Trophoblast cell (in vitro differentiated cells and primary cell): ENCODE measurements at regions not wholly inside any gene's neighbourhood (a gene's known extent, or its start where the extent isn't known, plus 50 kb on each side); places are given as distances from the start of the nearest gene placed in this dataset.

Experiments used
- DNase-seq, 2 donors: peaks; one replicate each; pipeline ENCODE4 v3.0.0-alpha.2; 2016
- H2AFZ ChIP-seq: 2 replicates; pipeline ENCODE4 v1.6.1; 2013; ENCODE audit warnings: low read length, moderate library complexity, mild to moderate bottlenecking; ENCODE audit not compliant: insufficient read depth, poor library complexity
- H2AK5ac ChIP-seq: 2 replicates; pipeline ENCODE4 v1.6.1; 2013; ENCODE audit warnings: mild to moderate bottlenecking, low read length
- H2BK120ac ChIP-seq: 2 replicates; pipeline ENCODE4 v1.6.1; 2013; ENCODE audit warnings: low read length, mild to moderate bottlenecking, moderate library complexity; ENCODE audit not compliant: insufficient read depth, poor library complexity
- H2BK12ac ChIP-seq: 2 replicates; pipeline ENCODE4 v1.6.1; 2013; ENCODE audit warnings: mild to moderate bottlenecking, low read length, moderate library complexity
- H2BK5ac ChIP-seq: 2 replicates; pipeline ENCODE4 v1.6.1; 2013; ENCODE audit warnings: low read length, low read depth, moderate library complexity, mild to moderate bottlenecking; ENCODE audit not compliant: poor library complexity
- H3K14ac ChIP-seq: 2 replicates; pipeline ENCODE4 v1.6.1; 2013; ENCODE audit warnings: mild to moderate bottlenecking, low read length
- H3K18ac ChIP-seq: 2 replicates; pipeline ENCODE4 v1.6.1; 2013; ENCODE audit warnings: mild to moderate bottlenecking, low read length
- H3K23ac ChIP-seq: 2 replicates; pipeline ENCODE4 v1.6.1; 2013; ENCODE audit warnings: low read length
- H3K27ac ChIP-seq: 2 replicates; pipeline ENCODE4 v1.5.1; 2013; ENCODE audit warnings: low read depth, mild to moderate bottlenecking, inconsistent platforms, low read length, moderate library complexity
- H3K27me3 ChIP-seq: 2 replicates; pipeline ENCODE4 v1.6.1; 2013; ENCODE audit warnings: inconsistent platforms, mild to moderate bottlenecking, low read length, moderate library complexity; ENCODE audit not compliant: insufficient read depth
- H3K36me3 ChIP-seq, 2 experiments: 1 replicate in 1 of 2; 2 replicates in 1 of 2; pipeline ENCODE4 v1.6.1; 2013; ENCODE audit warnings: low read length in 2 of 2, mild to moderate bottlenecking in 2 of 2, moderate library complexity in 1 of 2; ENCODE audit not compliant: insufficient read depth in 2 of 2, control insufficient read depth in 1 of 2
- H3K4ac ChIP-seq: 2 replicates; pipeline ENCODE4 v1.6.1; 2013; ENCODE audit warnings: low read depth, mild to moderate bottlenecking, low read length, moderate library complexity
- H3K4me1 ChIP-seq, 2 experiments: 1 replicate in 1 of 2; 2 replicates in 1 of 2; pipeline ENCODE4 v1.6.1; 2013; ENCODE audit warnings: low read length in 2 of 2, mild to moderate bottlenecking in 2 of 2, moderate library complexity in 1 of 2; ENCODE audit not compliant: insufficient read depth in 2 of 2, control insufficient read depth in 1 of 2
- H3K4me2 ChIP-seq: 2 replicates; pipeline ENCODE4 v1.6.1; 2013; ENCODE audit warnings: inconsistent platforms, mild to moderate bottlenecking, low read length, moderate library complexity
- H3K4me3 ChIP-seq: 2 replicates; pipeline ENCODE4 v1.5.1; 2013; ENCODE audit warnings: mild to moderate bottlenecking, low read depth, low read length, inconsistent platforms
- H3K79me1 ChIP-seq: one replicate; pipeline ENCODE4 v1.6.1; 2013; ENCODE audit warnings: low read length
- H3K79me2 ChIP-seq: 2 replicates; pipeline ENCODE4 v1.6.1; 2013; ENCODE audit warnings: low read length, mild to moderate bottlenecking; ENCODE audit not compliant: control insufficient read depth, insufficient read depth, poor library complexity
- H3K9ac ChIP-seq: 2 replicates; pipeline ENCODE4 v1.6.1; 2013; ENCODE audit warnings: mild to moderate bottlenecking, low read length
- H3K9me3 ChIP-seq: 2 replicates; pipeline ENCODE4 v1.6.1; 2013; ENCODE audit warnings: low read depth, mild to moderate bottlenecking, control low read depth, inconsistent platforms, low read length; ENCODE audit not compliant: insufficient read depth
- H4K12ac ChIP-seq: 2 replicates; pipeline ENCODE4 v1.6.1; 2013; ENCODE audit warnings: low read depth, mild to moderate bottlenecking, low read length, moderate library complexity
- H4K8ac ChIP-seq: 2 replicates; pipeline ENCODE4 v1.6.1; 2013; ENCODE audit warnings: low read depth, mild to moderate bottlenecking, low read length, moderate library complexity
- H4K91ac ChIP-seq: one replicate; pipeline ENCODE4 v1.6.1; 2013; ENCODE audit warnings: low read depth, mild to moderate bottlenecking, low read length, moderate library complexity
- WGBS: extraction: QIAGEN DNeasy Blood & Tissue Kit; methylation state at CpG from one replicate; pipeline ENCODE4 v1.1.7; 2013; ENCODE audit warnings: missing lambda C conversion rate; ENCODE audit not compliant: insufficient read length, insufficient coverage; ENCODE audit errors: extremely low coverage; 5-methylcytosine and 5-hydroxymethylcytosine counted together

GRCh38 chr15:70334286-70334685 is 236.6 kb upstream of the TLE3 start:
- no CpG with 5 or more reads among the region's 5 CpGs for whole genome bisulfite sequencing
- Histone ChIP-seq H3K4me1 (peaks cover 5 to 10% of the 10 kb centered on the region in 2 experiments), H3K9me3 (no peaks in the 10 kb centered on the region), H4K8ac (no peak overlapping the region), H3K4me2 (no peak overlapping the region), H2BK5ac (no peak overlapping the region), H2AK5ac (no peak overlapping the region), H3K14ac (no peak overlapping the region), H3K79me2 (no peaks in the 10 kb centered on the region), H2BK120ac (no peak overlapping the region), H3K4ac (no peak overlapping the region), H3K18ac (no peak overlapping the region), H4K91ac (no peak overlapping the region), H3K23ac (no peak overlapping the region), H3K9ac (no peak overlapping the region), H2BK12ac (no peak overlapping the region), H2AFZ (no peak overlapping the region), H3K79me1 (peaks cover 1% of the 10 kb centered on the region), H3K27me3 (no peaks in the 10 kb centered on the region), H4K12ac (no peak overlapping the region), H3K4me3 (no peak overlapping the region), H3K36me3 (no peaks in the 10 kb centered on the region), H3K27ac (no peak overlapping the region)
- DNase-seq: no peak

DNA sequence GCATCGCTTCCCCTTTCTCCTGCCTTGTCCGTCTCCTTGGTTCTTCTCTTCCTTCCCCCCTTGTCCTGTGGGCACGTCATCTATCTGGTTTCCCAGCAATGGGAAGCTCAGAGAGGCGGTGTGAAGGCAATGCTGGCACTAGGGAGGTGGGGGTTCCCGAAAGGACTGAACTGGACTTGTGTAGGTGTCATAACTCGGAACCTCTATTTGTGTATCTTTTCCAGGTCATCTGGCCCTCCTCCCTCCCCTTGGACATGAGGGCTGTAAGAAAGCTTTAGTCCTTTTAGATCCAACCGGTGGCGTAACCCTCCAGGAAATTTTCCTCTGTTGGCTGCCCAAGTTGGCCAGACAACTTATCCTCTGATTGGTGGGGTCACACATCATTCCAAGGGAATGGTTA is 231.5 kb upstream of the TLE3 start:
- Histone ChIP-seq H3K4me2 (no peak overlapping the region), H3K18ac (no peak overlapping the region), H3K9ac (no peak overlapping the region), H2BK5ac (no peak overlapping the region), H4K8ac (no peak overlapping the region), H3K9me3 (no peaks in the 10 kb centered on the region), H3K23ac (no peak overlapping the region), H3K27me3 (no peaks in the 10 kb centered on the region), H3K79me1 (peaks cover 8% of the 10 kb centered on the region), H2BK12ac (no peak overlapping the region), H2AK5ac (no peak overlapping the region), H3K4me1 (peaks cover 8 to 16% of the 10 kb centered on the region in 2 experiments), H4K91ac (no peak overlapping the region), H3K36me3 (no peaks in the 10 kb centered on the region), H3K4me3 (no peak overlapping the region), H4K12ac (no peak overlapping the region), H3K27ac (no peak overlapping the region), H3K79me2 (no peaks in the 10 kb centered on the region), H2BK120ac (no peak overlapping the region), H2AFZ (no peak overlapping the region), H3K14ac (no peak overlapping the region), H3K4ac (no peak overlapping the region)
- WGBS: no CpG with 5 or more reads among the region's 8 CpGs
- no peak for DNase-seq

GRCh38 chr15:70328679-70329115 is 231.0 kb upstream of the TLE3 start:
- Histone ChIP-seq H3K9me3 (no peaks in the 10 kb centered on the region), H2AK5ac (no peak overlapping the region), H3K4me3 (no peak overlapping the region), H4K8ac (no peak overlapping the region), H2BK12ac (peak overlapping the region; percentile 15), H3K4me2 (no peak overlapping the region), H3K14ac (no peak overlapping the region), H3K18ac (no peak overlapping the region), H3K23ac (no peak overlapping the region), H3K4me1 (peaks cover 8 to 18% of the 10 kb centered on the region in 2 experiments), H3K36me3 (no peaks in the 10 kb centered on the region), H3K79me1 (peaks cover 8% of the 10 kb centered on the region), H2AFZ (no peak overlapping the region), H3K79me2 (no peaks in the 10 kb centered on the region), H2BK120ac (no peak overlapping the region), H3K4ac (no peak overlapping the region), H4K12ac (no peak overlapping the region), H4K91ac (no peak overlapping the region), H2BK5ac (no peak overlapping the region), H3K27me3 (no peaks in the 10 kb centered on the region), H3K9ac (no peak overlapping the region), H3K27ac (no peak overlapping the region)
- no CpG with 5 or more reads among the region's 3 CpGs for WGBS
- DNase-seq: no peak

DNA sequence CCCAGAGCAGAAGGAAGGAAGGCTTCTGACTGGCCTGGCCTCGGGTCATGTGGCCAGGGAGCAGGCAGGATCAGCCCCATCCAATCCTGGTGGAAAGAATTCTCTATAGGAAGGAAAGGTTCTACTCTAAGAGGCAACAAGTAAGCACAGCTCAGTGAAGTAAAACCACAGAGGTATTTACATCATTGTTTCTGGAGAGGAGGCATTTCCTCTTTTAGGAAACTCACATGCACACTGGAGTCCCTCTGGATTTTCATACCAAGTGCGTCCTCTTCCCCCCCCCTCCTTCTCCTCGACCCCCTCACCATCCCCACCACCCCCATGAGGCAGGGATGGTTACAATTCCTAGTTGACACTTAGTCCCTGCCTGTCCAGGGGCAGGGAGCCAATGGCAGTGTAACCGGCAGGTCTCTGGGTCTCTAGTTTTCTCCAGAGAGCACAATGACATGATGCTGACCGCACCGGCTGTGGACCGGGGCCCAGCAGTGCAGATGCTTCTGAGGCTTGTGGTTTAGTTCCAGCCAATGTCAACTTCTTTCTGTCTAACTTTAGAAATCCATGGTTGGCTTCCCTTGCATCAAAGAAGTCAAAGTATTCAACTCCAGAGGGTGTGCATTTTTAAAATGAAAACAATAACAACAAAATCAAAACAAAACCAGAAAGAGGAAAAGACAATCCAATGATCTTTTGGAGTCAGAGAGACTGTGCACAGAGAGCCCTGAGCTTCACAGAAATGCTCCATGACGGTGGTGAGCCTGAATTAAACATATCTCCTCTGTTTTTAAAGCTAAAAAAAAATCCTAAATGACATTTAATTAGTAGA is 230.3 kb upstream of the TLE3 start:
- Histone ChIP-seq H4K91ac (no peak overlapping the region), H3K4me2 (no peak overlapping the region), H3K4ac (no peak overlapping the region), H3K79me1 (peaks cover 11% of the 10 kb centered on the region), H3K79me2 (no peaks in the 10 kb centered on the region), H3K4me3 (no peak overlapping the region), H2BK5ac (no peak overlapping the region), H4K8ac (no peak overlapping the region), H2BK120ac (no peak overlapping the region), H3K14ac (no peak overlapping the region), H2AK5ac (no peak overlapping the region), H3K27ac (no peak overlapping the region), H3K23ac (no peak overlapping the region), H3K36me3 (no peaks in the 10 kb centered on the region), H3K18ac (no peak overlapping the region), H3K27me3 (no peaks in the 10 kb centered on the region), H3K4me1 (peaks cover 14 to 22% of the 10 kb centered on the region in 2 experiments), H2BK12ac (no peak overlapping the region), H4K12ac (no peak overlapping the region), H2AFZ (no peak overlapping the region), H3K9ac (no peak overlapping the region), H3K9me3 (no peaks in the 10 kb centered on the region)
- WGBS: no CpG with 5 or more reads among the region's 8 CpGs
- peak; percentile 41 to 76 for DNase-seq
